Midbrain (tissue), 1 donor: ENCODE measurements at regions not wholly inside any gene's neighbourhood (a gene's known extent, or its start where the extent isn't known, plus 50 kb on each side); places are given as distances from the start of the nearest gene placed in this dataset.

Experiments used
- DNase-seq: peaks from one replicate; lab custom pipeline; 2025; lab: John Stamatoyannopoulos, UW

DNA sequence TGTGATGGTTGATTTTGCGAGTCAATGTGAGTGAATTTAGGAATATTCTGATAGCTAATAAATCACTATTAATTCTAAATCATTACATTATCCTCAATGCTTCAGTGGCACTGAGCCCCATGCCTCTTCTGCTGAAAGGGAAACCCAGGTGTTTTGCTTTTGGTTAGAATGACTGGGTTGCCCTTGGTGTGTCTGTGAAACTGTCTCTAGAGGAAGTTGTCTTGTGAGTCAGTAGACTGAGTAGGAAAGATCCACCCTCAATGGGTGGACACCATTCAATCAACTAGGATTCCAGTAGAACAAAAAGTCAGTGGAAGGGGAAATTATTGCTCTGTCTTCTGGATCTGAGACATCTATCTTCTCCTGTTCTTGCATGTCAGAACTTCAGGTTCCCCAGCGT, 472.4 kb downstream of the ANKRD7 start:
- no peak for DNase-seq

DNA sequence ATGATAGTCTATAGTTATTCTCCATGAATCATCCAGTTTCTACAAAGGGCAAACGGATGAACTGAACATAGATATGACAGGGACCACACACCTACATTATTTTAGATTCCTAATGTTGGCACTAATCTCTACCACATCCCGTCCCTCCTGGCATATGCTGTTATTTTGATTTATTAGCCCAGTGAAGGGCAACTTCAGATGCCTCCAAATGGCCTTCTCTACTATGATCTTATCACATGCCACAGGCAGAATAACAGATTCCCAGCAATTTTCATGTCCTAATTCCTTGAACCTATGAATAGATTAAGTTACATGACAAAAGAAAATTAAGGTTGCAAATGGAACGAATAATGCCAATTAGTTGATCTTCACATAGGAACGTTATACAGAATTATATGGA, 474.7 kb downstream of the ANKRD7 start:
- no peak for DNase-seq

DNA sequence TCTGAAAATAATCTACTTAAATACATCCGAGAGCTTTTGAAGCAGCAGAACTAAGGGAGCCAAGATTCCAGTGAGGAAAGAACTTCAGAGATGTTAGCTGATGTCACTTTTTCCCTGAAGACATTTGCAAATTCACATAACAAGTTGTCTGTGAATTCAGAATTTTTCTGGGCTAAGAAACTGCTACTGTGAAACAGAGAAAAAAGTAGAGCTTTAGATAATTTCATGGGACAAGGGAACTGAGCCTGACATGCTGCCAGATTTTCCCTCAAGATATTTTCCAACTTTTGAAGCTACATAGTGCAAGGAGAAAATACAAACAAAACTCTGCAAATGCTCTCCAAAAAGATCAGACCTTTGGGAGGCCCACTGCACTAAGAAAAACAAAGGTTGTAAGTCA, 484.2 kb downstream of the ANKRD7 start:
- no peak for DNase-seq

DNA sequence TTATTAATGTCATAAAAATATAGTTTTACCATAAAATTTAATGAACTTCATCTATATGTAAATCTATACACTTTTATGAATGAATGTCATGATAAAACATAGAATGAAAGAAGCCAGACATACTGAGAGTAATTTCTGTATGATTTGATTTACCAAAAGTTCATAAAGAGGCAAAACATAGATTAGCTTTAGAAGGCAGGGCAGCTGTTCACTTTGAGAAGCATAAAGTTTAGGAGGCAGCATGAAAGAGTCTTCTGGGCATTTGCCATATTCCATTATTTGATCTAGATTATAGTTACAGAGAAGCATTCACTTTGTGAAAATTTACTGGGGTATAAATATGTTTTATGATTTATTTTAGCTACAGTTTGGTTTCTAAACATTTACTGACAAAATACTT, 487.2 kb downstream of the ANKRD7 start:
- no peak for DNase-seq

DNA sequence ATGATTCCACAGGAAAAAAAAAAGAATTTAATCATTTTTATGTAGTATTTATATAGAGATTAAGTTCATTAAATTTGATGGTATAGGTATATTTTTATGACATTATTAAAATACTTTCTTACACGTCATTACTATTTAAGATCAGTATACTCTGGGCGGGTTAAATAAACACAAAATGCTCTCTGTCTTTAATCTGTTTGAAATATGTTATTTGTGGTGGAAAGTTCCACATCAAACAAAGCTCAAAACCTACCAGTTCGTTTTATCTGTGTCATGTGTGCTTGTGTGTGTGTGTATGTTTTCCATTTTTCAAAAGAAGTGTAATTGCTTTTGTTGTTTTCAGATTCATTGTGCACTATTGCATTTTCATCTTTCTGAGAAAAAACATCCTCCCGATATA, 488.5 kb downstream of the ANKRD7 start:
- DNase-seq = no peak

DNA sequence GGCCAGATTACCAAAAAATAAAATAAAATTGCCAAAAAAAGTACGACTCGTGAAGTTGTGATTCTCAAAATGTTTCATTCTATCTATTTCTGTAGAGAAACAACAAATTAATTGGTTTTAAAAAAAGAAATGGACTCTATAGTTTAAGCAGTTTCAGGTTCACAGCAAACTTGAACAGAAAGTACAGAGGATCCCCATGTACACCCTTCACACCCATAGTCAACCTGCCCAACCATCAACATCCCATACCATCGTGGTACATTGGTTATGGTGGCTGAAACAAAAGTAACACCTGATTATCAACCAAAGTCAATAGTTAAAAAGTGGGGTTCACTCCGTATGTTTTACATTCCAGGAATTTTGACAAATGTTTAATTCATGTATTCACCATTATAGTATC, 496.1 kb downstream of the ANKRD7 start:
- no peak for DNase-seq

DNA sequence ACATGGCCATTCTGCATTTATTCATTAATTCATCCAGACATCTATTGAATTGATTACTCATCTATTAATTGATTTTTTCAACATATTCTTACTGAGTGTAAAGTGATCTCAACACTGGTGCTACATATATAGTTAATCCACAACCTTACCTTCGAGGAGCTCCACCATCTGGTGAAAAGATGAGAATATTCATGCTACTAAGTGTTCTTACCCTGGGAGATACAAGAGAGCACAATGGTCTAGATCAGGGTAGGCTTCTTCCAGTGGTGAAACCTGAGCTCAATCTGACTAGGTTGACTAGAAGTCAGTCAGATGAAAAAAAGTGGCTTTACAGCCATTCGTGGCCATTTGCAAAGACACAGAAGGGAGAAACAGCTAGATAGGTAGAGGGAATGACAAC, 507.4 kb downstream of the ANKRD7 start:
- DNase-seq = no peak

DNA sequence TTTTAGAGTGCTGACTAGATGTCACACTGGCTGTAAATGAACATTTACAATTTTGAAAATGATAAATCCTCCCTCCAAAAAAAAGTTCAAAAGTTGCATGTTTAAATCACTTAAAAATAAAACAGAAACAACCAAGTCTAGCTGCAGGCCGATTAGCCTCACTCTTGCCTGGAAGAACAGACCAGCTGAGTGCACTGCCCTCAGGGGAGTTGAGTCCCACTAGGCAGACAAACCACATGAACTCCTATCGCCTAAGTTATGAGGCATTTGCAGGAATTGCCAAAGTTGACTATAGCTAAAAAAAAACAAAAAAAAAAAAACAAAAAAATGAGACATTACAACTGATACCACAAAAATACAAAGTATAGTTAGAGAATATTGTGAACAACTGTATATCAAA, 510.0 kb downstream of the ANKRD7 start:
- no peak for DNase-seq

DNA sequence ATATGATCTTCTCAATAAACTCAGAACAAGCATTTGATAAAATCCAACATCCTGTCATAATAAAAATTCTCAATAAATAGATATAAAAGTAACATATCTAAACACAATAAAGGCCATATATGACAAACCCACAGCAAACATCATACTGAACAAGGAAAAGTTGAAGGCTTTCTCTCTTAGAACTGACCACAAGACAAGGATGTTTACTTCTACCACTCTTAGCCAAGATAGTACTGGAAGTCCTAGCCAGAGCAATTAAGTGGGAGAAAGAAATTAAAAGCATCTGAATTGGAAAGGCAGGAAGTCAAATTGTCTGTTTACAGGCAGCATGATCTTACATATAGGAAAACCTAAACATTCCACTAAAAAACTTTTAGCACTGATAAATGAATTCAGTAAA, 510.9 kb downstream of the ANKRD7 start:
- no peak for DNase-seq

DNA sequence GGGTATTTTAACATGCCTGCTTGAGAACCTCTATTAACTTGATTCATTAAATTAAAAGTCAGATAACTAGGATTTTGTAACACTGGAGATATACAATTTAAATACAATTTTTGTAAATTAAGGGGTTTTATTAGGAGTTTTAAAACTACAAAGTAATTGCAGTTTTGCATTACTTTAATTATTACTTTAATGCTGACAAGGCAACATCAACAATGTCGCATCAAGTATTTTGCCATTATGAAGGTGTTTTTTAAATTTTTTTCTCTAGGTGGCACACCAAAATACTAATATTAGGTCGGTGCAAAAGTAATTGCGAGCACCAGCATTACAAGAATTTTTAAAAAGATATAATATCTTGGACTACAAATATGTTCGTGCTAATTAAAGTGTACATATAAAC, 513.4 kb downstream of the ANKRD7 start:
- DNase-seq = no peak

DNA sequence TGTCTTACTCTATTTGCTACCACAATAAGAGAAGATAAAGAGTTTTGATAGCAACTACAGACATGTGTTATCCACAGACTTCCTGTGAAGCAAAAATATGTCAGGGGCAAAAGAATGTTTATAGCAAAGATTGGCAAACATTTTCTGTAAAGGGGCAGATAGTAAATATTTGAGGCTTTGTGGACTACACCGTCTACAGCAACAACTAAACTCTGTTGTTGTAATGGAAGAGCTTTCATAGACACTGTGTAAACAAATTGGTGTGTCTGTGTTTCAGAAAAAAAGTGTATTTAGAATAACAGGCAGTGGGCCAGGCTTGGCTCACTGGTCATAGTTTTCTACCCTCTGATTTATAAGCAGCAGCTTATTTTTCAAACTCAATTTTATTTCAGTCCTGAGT, 521.4 kb downstream of the ANKRD7 start:
- no peak for DNase-seq

DNA sequence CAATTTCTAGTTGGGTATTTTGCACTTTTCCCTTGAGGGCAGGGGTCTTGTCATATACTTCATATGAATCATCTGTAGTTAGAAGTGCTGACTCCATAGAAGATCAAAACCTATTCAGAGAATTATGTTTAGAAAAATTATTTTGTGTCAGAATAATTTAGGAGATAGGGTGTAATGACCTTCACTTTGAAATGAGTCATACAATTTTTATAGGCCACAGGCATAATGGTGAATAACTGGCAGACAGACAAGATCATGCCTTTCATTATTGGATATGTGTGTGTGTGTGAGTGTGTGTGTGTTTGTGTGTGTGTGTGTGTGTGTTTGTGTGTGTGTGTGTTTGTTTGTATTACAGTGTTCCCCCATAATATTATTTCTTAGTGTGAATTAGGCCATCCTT, 523.0 kb downstream of the ANKRD7 start:
- no peak for DNase-seq

DNA sequence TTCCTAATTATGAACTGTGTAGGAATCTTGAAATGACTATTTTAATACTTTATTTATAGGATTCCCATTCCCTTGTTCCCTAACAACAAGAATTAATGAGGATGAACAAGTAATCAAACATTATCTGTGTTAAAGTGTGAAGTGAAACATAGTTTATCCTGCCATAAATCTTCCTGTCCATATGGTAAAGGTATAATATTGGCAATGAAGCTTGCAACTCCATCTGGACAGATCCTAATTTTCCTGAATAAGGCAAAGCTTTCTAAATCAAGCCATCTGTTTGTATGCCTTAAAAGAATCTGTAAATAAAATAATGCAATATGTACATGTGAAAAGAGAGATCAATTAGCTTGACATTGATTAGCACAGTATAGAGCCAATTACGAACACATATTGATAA, 529.0 kb downstream of the ANKRD7 start:
- DNase-seq = no peak

DNA sequence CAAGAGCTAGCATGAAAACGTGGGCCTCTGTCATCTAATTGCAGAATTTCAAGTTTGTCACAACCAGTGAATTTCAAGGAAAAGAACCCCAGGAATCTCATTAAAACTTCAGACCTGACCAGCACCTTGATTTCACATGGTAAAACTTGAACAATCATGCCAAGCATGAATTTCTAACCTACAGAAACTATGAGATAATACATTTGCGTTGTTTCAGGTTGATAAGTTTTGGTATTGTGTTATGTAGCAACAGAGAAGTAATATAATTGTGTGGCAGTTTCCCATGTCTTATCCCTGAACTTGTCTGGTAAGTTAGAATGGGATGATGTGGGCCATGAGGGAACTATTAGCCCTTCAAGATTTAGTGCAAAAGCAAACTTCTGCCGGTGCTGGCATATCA, 530.1 kb downstream of the ANKRD7 start:
- DNase-seq = no peak

DNA sequence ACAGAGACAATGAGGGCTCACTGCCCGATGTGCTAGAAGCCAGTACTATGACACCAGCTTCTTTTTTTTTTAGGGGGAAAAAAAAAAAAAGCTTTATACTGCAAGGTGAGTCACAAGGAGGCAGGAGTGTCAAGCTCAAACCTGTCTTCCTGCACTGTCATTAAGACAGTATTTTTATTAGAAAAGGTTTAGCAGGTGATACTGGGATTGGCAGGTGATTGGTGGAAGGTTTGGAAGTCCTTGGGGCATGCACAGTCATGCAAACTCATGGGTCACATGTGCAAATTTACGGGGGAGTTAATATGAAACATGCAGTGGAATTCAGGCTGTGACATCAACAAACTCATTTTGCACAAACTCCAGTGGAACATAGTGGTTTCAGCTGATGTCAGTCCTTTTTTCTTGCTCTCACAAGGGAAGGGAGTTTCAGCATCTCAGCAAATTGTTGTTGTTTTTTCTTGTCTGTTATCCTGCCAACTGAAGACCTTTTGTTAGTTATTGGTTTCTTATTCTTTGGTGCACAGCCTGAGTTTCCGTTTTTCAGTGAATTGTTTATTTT, 530.6 kb downstream of the ANKRD7 start:
- no peak for DNase-seq

DNA sequence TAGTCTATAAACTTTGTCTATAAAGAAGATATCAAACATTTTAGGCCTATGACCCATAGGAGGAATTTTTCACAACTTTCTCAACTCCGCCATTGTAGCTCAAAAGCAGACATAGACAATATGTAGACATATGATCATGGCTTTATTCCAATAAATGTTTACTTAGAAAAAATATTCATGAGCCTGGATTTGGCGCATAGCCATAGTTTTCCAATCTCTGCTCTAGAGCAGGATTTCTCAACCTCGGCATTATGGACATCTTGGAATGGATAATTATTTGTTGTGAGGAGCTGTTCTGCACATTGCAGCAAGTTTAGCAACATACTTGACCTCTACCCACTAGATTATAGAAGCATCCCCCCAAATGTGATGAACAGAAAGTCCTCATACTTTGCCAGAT, 532.6 kb downstream of the ANKRD7 start:
- DNase-seq = no peak

DNA sequence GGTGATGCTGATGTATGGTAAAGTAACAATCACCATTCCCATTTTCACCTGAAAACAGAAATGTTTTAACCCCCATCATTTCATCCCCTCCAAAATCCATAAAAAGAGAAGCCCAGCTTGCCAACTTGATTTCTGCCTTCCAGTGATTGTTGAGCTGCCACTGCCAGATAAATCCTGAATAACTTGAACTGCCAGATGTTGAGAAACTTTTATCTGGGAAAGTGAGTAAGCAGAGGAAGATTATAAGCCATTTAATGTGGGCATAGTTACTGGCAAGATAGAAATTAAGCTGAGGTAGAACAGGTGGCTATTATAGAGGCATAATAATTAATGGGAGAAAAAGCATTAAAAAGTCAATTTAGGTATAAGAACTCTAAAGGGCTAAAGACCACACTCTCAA, 534.1 kb downstream of the ANKRD7 start:
- DNase-seq = no peak

DNA sequence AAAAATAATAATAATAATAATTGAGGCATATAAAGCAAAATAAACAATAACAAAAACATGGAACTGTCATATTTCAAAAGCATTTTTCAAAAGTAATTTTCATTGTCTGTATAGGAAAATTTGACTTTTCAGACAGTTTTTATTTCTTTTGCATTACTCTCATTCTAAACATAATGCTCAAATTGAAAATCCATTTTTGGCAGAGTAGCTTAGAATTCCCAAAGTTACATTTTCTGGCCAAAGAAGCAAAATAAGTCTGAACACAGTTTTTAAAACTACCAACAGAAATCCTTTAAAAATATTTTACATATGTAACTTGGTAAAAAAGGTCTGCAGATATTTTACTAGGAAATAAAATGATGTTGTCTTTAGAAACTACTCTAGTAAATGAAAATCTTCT, 535.4 kb downstream of the ANKRD7 start:
- no peak for DNase-seq

DNA sequence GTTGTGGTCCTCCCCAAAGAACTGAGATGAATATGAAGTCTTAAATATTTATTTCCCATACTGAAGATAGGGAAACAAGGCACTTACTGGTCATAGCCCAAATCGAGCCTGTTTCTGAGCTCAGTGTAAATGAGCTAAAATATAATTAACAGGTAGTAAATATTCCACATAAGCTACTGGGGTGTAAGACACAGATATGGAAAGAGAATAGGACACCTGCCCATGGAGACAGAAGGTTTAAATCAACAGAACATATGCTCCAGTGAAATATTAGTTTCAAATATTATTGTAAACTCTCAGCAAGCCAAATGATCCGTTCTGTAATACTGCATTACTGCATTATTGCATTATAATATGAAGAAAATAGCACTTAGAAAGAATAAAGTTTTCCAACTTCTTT, 537.9 kb downstream of the ANKRD7 start:
- no peak for DNase-seq

DNA sequence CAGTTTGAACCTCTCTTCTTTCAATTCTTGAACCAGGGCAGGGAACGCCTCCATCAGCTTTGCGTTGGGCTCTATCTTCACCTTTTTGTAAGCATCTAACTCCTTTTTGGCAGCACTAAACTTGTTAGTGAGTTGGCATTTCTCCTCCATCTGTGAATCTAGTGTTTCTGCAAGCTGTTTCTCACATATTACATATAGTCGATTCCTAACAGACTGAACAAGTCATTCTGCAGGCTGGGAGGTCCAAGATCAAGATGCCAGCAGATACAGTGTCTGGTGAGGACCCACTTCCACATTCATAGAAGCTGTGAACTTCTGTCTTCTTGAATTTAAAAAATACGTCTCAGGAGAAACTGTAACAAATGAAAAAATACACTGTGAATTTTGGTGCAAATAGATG, 539.7 kb downstream of the ANKRD7 start:
- no peak for DNase-seq

DNA sequence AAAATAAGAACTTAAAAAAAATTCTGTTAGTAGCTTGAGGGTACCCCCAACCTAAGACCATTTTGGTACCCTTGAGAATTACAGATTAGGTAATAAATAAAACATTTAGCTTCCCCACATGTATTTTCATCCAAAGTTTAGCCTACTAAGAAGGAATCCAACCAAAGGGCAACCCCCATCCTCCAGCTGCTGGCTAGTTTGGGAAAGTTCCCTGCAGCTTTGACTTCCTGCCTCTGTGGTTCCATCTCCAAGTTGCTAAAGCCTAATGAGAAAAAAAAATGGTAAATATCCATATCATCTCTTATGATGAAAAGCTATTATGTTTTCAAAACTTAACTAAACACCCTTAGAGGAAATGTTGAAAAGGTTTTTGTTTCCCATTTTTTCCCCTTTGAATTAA, 547.2 kb downstream of the ANKRD7 start:
- DNase-seq = no peak

DNA sequence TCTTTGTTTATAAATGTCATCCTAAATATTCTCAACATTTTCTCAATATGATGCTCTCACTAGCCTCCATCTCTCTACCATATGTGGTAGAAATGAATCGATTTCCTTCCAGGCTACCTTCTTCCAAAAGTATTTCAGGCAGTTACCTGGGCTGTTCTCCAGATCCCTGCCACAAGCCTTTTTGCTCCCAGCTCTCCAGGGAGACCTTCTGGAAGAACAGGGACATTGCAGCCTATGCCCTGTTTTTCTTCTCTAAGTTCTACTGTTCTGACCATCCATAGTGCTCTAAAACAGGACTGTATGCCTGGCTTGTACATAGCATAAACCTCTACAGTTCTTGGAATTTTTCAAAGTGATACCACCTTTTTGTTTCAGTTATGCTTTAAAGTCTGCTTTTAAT, 552.8 kb downstream of the ANKRD7 start:
- DNase-seq = no peak

DNA sequence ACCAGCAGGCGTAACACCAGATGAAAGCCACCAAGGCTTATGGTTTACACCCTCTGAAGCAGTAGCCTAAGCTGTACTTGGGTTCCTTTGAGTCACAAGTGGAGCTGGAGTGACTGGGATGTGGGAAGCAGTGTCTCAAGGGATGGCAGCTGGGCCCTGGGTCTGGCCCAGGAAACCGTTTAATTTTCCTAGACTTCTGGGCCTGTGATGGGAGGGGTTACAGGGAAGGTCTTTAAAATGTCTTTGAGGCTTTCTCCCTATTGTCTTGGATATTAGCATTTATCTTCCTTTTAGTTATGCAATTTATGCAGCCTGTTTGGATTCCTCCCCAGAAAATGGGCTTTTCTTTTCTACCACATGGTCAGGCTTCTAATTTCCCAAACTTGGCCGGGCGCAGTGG, 568.2 kb downstream of the ANKRD7 start:
- DNase-seq = no peak

DNA sequence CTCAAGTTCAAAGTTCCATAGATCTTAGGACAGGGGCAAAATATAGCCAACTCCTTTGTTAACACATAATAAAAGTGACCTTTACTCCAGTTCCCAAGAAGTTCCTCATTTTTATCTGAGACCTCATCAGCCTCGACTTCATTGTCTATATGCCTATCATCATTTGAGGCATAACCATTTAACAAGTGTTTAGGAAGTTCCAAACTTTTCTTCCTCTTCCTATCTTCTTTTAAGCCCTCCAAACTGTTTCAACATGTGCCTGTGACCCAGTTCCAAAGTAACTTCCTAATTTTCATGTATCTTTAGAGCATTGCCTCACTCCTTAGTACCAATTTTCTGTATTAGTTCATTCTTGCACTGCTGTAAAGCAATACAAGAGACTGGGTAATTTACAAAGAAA, 569.1 kb downstream of the ANKRD7 start:
- no peak for DNase-seq

DNA sequence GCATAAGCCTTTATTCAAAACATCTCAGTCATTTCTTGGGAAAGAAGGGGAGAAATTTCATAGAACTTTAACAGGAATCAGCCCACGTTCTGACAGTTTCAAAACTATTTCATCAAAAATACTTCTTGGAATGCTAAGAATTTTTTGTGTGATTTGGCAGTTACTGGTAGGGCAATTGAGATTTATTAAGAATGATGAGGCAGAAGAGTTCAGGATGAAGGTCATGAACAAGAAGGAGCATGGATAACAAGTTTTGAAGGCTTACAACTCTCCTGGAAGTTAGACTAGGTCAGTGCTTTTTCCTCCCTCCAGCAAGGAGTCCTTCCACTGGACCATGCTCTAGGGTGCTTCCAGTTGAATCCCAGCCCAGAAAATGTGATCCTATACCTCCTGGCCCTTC, 569.9 kb downstream of the ANKRD7 start:
- DNase-seq = no peak
